ENCODE measurements at regions not wholly inside any gene's neighbourhood (a gene's known extent, or its start where the extent isn't known, plus 50 kb on each side); places are given as distances from the start of the nearest gene placed in this dataset.

DNA sequence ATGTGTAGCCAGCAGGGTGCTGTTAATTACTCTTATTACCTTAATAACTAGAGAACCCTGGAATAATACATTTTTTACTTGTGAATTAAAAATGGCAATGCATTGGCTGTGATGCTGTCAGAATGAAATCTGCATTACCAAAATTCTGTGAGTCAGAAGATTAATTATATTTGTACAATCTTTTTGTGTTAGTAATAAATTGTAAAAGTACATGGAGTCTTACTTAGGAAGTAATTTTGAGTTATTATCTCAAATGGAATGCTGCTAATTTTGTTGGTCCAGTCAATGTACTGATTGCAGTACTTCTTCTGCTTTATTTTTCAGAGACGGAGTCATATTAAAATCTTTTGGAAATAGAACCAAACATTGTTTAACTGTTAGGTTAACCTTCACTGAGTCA, 152.0 kb upstream of the SLC10A2 start:
- Histone ChIP-seq H3K9me3 (no peaks in the 10 kb centered on the region), H3K27ac (no peak overlapping the region), H3K27me3 (no peaks in the 10 kb centered on the region), H3K4me1 (no peaks in the 10 kb centered on the region), H3K36me3 (no peaks in the 10 kb centered on the region), H3K4me3 (replicated peaks in 1 of 3) (no peak overlapping the region)
- no peak for DNase-seq
- 75 to 78% methylated on average over 1 of the region's 1 CpG for WGBS, 2 donors
- TF ChIP-seq, protein P1, sequence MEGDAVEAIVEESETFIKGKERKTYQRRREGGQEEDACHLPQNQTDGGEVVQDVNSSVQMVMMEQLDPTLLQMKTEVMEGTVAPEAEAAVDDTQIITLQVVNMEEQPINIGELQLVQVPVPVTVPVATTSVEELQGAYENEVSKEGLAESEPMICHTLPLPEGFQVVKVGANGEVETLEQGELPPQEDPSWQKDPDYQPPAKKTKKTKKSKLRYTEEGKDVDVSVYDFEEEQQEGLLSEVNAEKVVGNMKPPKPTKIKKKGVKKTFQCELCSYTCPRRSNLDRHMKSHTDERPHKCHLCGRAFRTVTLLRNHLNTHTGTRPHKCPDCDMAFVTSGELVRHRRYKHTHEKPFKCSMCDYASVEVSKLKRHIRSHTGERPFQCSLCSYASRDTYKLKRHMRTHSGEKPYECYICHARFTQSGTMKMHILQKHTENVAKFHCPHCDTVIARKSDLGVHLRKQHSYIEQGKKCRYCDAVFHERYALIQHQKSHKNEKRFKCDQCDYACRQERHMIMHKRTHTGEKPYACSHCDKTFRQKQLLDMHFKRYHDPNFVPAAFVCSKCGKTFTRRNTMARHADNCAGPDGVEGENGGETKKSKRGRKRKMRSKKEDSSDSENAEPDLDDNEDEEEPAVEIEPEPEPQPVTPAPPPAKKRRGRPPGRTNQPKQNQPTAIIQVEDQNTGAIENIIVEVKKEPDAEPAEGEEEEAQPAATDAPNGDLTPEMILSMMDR (IDR thresholded peaks at IDR 0.05), result no peak
- no peak for TF ChIP-seq POLR2A (IDR thresholded peaks at IDR 0.05)
- intact Hi-C loops (cut with DNase I), result no loop called here

DNA sequence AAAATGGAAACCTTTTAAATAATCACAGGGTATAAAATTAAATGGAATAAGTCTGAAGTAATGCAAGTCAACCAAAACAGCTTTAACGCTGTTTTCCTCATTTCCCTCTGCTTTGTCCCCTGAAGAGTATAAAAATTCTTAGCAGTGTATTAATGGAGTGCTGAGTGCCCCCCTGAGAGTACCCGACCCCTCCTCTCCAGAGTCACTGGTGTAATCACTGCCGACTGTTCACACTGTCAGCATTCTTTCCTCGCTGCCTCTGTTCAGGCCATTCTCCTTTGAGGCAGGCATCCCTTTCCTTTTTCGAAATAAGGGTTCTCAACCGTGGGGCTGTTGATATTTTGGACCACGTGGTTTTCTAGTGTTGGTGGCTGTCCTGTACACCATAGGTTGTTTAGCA, 146.9 kb upstream of the SLC10A2 start:
- no peaks in the 10 kb centered on the region for H3K4me1 ChIP-seq
- no peak for TF ChIP-seq POLR2A (IDR thresholded peaks at IDR 0.05)
- TF ChIP-seq, protein P1 (IDR thresholded peaks at IDR 0.05), result no peak
- 28 to 35% methylated on average over 7 of the region's 7 CpGs for WGBS, 2 donors

DNA sequence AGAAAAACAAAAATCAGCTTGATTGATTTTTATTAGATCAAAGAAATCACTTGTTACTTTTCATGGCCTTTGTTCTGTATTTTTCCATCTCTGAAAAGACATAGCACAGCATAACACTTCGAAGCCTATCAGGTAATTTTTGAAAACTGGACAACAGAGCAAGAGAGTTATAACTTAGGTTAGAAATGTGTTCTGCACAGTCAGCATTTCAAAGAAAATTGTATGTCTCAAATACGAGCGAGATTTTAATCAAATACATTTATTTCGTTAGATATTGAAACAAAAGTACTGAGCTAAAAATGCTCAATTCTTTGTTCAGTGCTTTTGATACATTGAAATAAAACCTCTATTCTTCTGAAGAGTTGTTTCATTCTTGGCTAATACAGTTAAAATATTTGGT, 144.1 kb upstream of the SLC10A2 start:
- H3K9me3 ChIP-seq, result no peaks in the 10 kb centered on the region
- no peak overlapping the region for H3K27ac ChIP-seq
- no peaks in the 10 kb centered on the region for H3K4me1 ChIP-seq
- WGBS, 2 donors, result 82 to 96% methylated on average over 4 of the region's 4 CpGs
- DNase-seq, result no peak
- no peak overlapping the region for H3K4me3 ChIP-seq (replicated peaks in 1 of 3)
- intact Hi-C loops (cut with DNase I), result no loop called here
- no peaks in the 10 kb centered on the region for H3K36me3 ChIP-seq
- TF ChIP-seq, protein P1 (IDR thresholded peaks at IDR 0.05), result no peak
- no peak for TF ChIP-seq POLR2A (IDR thresholded peaks at IDR 0.05)
- H3K27me3 ChIP-seq, result no peaks in the 10 kb centered on the region

More for the DNA sequence above, 146.9 kb upstream of the SLC10A2 start:
- Histone ChIP-seq H3K9me3 (no peaks in the 10 kb centered on the region), H3K27ac (no peak overlapping the region), H3K36me3 (no peaks in the 10 kb centered on the region), H3K4me3 (replicated peaks in 1 of 3) (no peak overlapping the region), H3K27me3 (no peaks in the 10 kb centered on the region)
- intact Hi-C loops (cut with DNase I), result no loop called here
- DNase-seq, result no peak

DNA sequence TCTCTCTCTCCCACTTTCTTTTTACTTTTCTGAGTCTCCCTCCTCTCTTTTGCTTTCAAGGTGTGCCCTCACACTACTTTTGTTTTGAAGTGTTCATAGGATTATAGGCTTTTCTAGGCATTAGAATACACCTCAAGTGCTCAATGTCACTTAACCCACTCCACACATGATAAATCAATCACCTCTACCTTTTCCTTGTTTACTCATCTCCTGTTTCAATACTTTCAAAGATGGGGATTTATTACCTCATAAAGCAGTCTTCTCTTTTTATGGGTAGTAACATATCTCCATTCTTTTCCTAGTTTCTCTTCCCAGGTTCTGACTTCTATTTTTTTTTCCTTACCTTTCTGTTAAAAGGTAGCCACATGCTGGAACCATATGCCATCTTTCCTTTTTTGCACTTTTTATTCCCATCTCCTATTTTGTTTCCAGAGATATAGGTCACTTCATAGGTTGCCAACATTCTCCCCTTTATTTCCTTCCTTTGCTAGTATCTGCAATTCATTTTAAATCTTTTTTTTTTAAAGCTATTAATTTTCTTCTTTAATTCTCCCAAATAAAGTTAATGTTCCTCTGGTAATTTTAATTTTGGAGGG, 137.6 kb upstream of the SLC10A2 start:
- Histone ChIP-seq H3K9me3 (no peaks in the 10 kb centered on the region), H3K4me3 (replicated peaks in 1 of 3) (no peak overlapping the region), H3K27me3 (no peaks in the 10 kb centered on the region), H3K27ac (no peak overlapping the region), H3K4me1 (no peaks in the 10 kb centered on the region), H3K36me3 (no peaks in the 10 kb centered on the region)
- TF ChIP-seq, protein P1 (IDR thresholded peaks at IDR 0.05), result no peak
- no peak for TF ChIP-seq POLR2A (IDR thresholded peaks at IDR 0.05)
- DNase-seq, result no peak
- intact Hi-C loops (cut with DNase I), result no loop called here

DNA sequence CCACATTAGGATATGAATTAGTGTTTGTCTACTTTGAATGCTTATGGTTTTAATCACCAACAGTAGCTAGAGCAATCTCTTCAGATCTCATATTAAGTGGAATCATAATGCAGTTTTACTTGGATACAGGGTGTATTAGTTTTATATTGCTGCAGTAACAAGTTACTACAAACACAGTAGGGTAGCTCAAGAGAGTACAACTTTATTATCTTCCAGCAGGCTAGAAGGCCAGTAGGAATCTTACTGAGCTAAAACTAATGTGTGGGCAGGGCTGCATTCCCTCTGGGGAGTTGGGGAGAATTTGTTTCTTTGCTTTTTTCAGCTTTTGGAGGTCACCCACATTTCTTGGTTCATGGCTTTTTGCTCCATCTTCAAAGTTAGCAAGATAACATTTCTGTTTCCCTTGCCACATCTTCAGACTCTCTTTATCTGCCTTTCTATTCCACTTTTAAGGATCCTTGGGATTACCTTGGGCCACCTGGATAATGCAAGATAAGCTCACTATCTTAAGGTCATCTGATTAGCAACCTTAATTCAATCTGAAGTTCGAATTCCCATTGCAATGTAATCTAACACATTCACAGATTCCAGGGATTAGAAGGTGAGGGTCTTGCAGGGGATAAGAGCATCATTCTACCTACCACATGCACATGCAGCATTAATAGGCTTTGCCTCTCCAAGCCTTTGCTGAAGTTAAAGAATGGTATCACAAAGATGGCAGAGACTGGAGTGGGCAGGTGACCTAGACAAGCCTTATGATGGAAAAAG, 134.1 kb upstream of the SLC10A2 start:
- Histone ChIP-seq H3K9me3 (no peaks in the 10 kb centered on the region), H3K27me3 (no peaks in the 10 kb centered on the region), H3K4me3 (replicated peaks in 1 of 3) (no peak overlapping the region), H3K4me1 (no peaks in the 10 kb centered on the region), H3K27ac (no peak overlapping the region), H3K36me3 (no peaks in the 10 kb centered on the region)
- DNase-seq, result no peak
- 60 to 74% methylated on average over 1 of the region's 1 CpG for WGBS, 2 donors
- TF ChIP-seq POLR2A (IDR thresholded peaks at IDR 0.05), result no peak
- TF ChIP-seq, protein P1 (IDR thresholded peaks at IDR 0.05), result no peak
- intact Hi-C loops (cut with DNase I), result no loop called here

Data from thyroid gland (tissue), 4 donors.